ENCODE measurements at regions not wholly inside any gene's neighbourhood (a gene's known extent, or its start where the extent isn't known, plus 50 kb on each side); places are given as distances from the start of the nearest gene placed in this dataset.
"Not testable (repeated sequence)": the region's sequence is repeated elsewhere in the genome, so short reads cannot be mapped to it uniquely, and the experiment has no call there.

GRCh38 chr6:137283080-137283479, 63.9 kb upstream of the IFNGR1 start:
- Mint-ChIP-seq H3K4me3 (no peak overlapping the region), H3K27me3 (peaks cover 2% of the 10 kb centered on the region), H3K27ac (no peak overlapping the region), H3K9me3 (no peaks in the 10 kb centered on the region), H3K4me1 (peaks cover 3% of the 10 kb centered on the region), H3K36me3 (no peaks in the 10 kb centered on the region)

GRCh38 chr6:137282254-137282653, 63.1 kb upstream of the IFNGR1 start:
- Mint-ChIP-seq H3K36me3 (no peaks in the 10 kb centered on the region), H3K9me3 (no peaks in the 10 kb centered on the region), H3K4me3 (no peak overlapping the region), H3K27ac (no peak overlapping the region), H3K4me1 (peaks cover 3% of the 10 kb centered on the region), H3K27me3 (peaks cover 2% of the 10 kb centered on the region)

- not testable (repeated sequence) for H3K9me3 Mint-ChIP-seq, H3K36me3 Mint-ChIP-seq, H3K27me3 Mint-ChIP-seq, H3K4me3 Mint-ChIP-seq, H3K27ac Mint-ChIP-seq, H3K4me1 Mint-ChIP-seq
Measured at GRCh38 chr6:137279279-137279678, 60.1 kb upstream of the IFNGR1 start.

- peaks cover 3% of the 10 kb centered on the region for H3K4me1 Mint-ChIP-seq
- no peaks in the 10 kb centered on the region for H3K9me3 Mint-ChIP-seq
- no peak overlapping the region for H3K4me3 Mint-ChIP-seq
- no peak overlapping the region for H3K27ac Mint-ChIP-seq
- peaks cover 2% of the 10 kb centered on the region for H3K27me3 Mint-ChIP-seq
- H3K36me3 Mint-ChIP-seq: no peaks in the 10 kb centered on the region
Measured at GRCh38 chr6:137277971-137278637, 58.9 kb upstream of the IFNGR1 start.

GRCh38 chr6:137272403-137272802, 53.2 kb upstream of the IFNGR1 start:
- Mint-ChIP-seq H3K36me3 (no peaks in the 10 kb centered on the region), H3K9me3 (no peaks in the 10 kb centered on the region), H3K4me3 (no peak overlapping the region), H3K27ac (no peak overlapping the region), H3K27me3 (peaks cover 3% of the 10 kb centered on the region), H3K4me1 (no peaks in the 10 kb centered on the region)

GRCh38 chr6:137271245-137272183, 52.3 kb upstream of the IFNGR1 start:
- Mint-ChIP-seq H3K36me3 (no peaks in the 10 kb centered on the region), H3K9me3 (no peaks in the 10 kb centered on the region), H3K4me3 (no peak overlapping the region), H3K27me3 (peaks cover 5% of the 10 kb centered on the region), H3K27ac (no peak overlapping the region), H3K4me1 (no peaks in the 10 kb centered on the region)

GRCh38 chr6:137269803-137270202, 50.6 kb upstream of the IFNGR1 start:
- Mint-ChIP-seq H3K27me3 (peaks cover 8% of the 10 kb centered on the region), H3K27ac (peak overlapping the region; percentile 21), H3K9me3 (no peaks in the 10 kb centered on the region), H3K4me3 (no peak overlapping the region), H3K36me3 (no peaks in the 10 kb centered on the region), H3K4me1 (no peaks in the 10 kb centered on the region)

GRCh38 chr6:137269347-137269746, 50.2 kb upstream of the IFNGR1 start:
- Mint-ChIP-seq H3K4me3 (no peak overlapping the region), H3K27me3 (peaks cover 8% of the 10 kb centered on the region), H3K36me3 (no peaks in the 10 kb centered on the region), H3K4me1 (no peaks in the 10 kb centered on the region), H3K9me3 (no peaks in the 10 kb centered on the region), H3K27ac (peak overlapping the region; percentile 21)

All from activated naive CD4-positive, alpha-beta T cell treated with anti-CD3 and anti-CD28 coated beads, Interleukin-2, amount 50 U/mL, for 24 hours (primary cell).